ENCODE measurements at regions not wholly inside any gene's neighbourhood (a gene's known extent, or its start where the extent isn't known, plus 50 kb on each side); places are given as distances from the start of the nearest gene placed in this dataset.

DNA sequence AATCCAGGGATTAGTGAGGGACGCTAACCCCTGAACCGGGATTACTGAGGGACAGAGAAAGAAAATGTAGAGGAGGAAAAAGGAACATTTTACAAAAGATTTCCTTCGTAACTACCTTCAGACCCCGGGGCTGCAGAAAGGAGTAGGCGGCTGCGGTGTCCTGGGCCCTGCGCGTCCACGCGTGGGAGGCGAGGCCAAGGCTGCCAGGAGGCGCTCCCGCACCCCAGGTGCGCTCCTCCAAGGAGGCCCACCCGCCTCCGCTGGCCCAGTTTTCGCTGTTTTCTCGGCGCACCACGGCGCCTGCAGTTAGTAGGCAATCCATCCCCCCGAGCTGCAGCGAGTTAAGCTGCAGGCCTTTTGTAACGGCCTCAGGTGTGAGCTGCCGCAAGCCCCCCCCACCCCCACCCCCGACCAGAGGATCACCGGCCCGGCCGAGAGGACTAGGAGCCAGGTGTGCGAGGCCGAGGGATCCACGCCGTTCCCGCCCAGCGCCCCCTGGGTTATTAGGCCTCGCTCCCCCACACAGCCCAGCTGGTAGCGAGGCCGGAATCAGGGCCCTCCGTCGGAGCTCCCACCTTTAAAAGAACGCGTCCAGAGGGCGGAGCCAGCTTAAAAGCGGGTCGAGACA is 380.3 kb upstream of the ARID1B start:
- no peaks in the 10 kb centered on the region for H3K36me3 Mint-ChIP-seq (ENCODE audit: unreplicated experiment)
- no peak overlapping the region for H3K27ac Mint-ChIP-seq (ENCODE audit: unreplicated experiment)
- no peaks in the 10 kb centered on the region for H3K9me3 Mint-ChIP-seq (ENCODE audit: unreplicated experiment)
- no peak for DNase-seq
- peaks cover 5% of the 10 kb centered on the region for H3K27me3 Mint-ChIP-seq (ENCODE audit: unreplicated experiment)
- no peak overlapping the region for H3K4me3 Mint-ChIP-seq (ENCODE audit: unreplicated experiment)
- TF ChIP-seq, protein P1, sequence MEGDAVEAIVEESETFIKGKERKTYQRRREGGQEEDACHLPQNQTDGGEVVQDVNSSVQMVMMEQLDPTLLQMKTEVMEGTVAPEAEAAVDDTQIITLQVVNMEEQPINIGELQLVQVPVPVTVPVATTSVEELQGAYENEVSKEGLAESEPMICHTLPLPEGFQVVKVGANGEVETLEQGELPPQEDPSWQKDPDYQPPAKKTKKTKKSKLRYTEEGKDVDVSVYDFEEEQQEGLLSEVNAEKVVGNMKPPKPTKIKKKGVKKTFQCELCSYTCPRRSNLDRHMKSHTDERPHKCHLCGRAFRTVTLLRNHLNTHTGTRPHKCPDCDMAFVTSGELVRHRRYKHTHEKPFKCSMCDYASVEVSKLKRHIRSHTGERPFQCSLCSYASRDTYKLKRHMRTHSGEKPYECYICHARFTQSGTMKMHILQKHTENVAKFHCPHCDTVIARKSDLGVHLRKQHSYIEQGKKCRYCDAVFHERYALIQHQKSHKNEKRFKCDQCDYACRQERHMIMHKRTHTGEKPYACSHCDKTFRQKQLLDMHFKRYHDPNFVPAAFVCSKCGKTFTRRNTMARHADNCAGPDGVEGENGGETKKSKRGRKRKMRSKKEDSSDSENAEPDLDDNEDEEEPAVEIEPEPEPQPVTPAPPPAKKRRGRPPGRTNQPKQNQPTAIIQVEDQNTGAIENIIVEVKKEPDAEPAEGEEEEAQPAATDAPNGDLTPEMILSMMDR (IDR thresholded peaks at IDR 0.05; ENCODE audit: partially characterized antibody, unreplicated experiment), result no peak
- peaks cover under 1% of the 10 kb centered on the region for H3K4me1 Mint-ChIP-seq (ENCODE audit: low read depth, unreplicated experiment)

DNA sequence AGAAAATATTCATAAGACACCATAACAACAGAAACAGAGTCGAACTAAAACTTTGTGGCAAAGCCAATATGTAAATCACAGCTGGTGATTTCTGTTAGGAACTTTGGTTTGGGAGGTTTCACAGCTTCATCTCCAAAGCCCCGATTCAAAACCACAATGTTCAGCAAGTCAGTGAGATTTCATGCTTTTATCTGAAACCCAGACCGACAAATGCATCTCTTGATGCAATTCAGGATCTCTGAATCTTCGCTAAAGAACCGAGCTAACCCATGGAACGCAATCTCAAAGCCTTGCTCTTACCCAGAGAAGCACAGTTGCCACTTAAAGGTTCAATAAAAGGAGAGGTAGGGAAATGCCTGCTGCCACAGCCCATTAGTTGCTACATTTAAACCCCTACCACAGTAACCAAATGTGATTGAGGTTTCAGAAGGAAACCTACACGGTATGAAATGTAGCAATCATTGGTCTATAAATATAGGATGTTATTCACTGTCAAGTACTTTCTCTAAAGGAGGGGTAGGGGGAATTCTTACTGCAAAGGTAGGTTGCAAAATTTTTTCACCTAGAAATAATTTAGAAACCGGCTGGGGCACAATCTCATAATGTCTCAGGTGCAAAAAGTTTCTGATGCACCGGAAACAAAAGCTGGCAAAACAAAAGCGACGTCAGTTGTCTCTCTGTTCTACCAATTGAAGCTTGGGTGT is 381.0 kb upstream of the ARID1B start:
- H3K4me3 Mint-ChIP-seq (ENCODE audit: unreplicated experiment), result no peak overlapping the region
- TF ChIP-seq, protein P1 (IDR thresholded peaks at IDR 0.05; ENCODE audit: partially characterized antibody, unreplicated experiment), result no peak
- H3K9me3 Mint-ChIP-seq (ENCODE audit: unreplicated experiment), result no peaks in the 10 kb centered on the region
- DNase-seq, result no peak
- H3K27me3 Mint-ChIP-seq (ENCODE audit: unreplicated experiment), result peaks cover 5% of the 10 kb centered on the region
- no peak overlapping the region for H3K27ac Mint-ChIP-seq (ENCODE audit: unreplicated experiment)
- H3K4me1 Mint-ChIP-seq (ENCODE audit: low read depth, unreplicated experiment), result no peaks in the 10 kb centered on the region
- no peaks in the 10 kb centered on the region for H3K36me3 Mint-ChIP-seq (ENCODE audit: unreplicated experiment)

DNA sequence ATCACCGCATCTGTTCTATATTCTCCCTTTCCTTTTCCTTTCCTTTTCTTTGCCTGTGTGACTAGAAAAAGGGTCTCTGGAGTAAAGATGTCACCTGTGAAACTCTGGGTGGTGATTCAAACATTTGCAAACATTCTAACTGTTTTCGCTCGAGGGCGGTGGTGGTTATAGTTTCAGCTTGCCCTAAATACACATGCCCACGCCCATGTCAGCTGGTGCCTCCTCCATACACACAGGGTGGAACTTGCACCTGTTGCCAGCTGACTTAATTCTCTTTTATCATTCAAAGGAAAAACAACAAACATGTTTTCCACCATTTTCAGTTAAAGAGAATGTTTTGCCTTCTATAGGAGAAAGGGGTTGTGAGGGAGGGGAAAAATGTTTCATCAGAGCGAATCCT is 381.9 kb upstream of the ARID1B start:
- Mint-ChIP-seq H3K4me1 (ENCODE audit: low read depth, unreplicated experiment) (no peaks in the 10 kb centered on the region), H3K27ac (ENCODE audit: unreplicated experiment) (no peak overlapping the region), H3K27me3 (ENCODE audit: unreplicated experiment) (peaks cover 5% of the 10 kb centered on the region), H3K4me3 (ENCODE audit: unreplicated experiment) (no peak overlapping the region), H3K9me3 (ENCODE audit: unreplicated experiment) (no peaks in the 10 kb centered on the region), H3K36me3 (ENCODE audit: unreplicated experiment) (no peaks in the 10 kb centered on the region)
- TF ChIP-seq, protein P1 (IDR thresholded peaks at IDR 0.05; ENCODE audit: partially characterized antibody, unreplicated experiment), result no peak
- no peak for DNase-seq

DNA sequence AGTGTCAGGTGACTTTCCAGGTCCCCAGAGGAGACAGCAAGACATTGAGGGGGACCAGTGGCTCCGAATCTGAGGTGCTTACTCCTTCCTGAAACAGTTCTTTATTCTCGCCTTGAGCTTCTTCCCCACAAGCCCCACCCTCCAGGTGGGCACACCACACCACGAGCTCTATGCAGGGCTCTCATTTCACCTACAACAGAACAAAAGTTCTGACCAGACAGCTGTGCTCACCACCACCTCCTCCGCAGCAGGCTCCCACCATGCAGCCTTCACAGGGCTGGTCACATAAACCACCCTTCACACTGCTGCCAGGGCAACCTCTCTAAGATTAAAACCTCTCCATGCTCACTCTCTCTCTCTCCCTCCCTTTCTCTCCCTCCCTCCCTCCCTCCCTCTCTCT is 384.5 kb upstream of the ARID1B start:
- H3K27ac Mint-ChIP-seq (ENCODE audit: unreplicated experiment), result no peak overlapping the region
- H3K36me3 Mint-ChIP-seq (ENCODE audit: unreplicated experiment), result no peaks in the 10 kb centered on the region
- H3K9me3 Mint-ChIP-seq (ENCODE audit: unreplicated experiment), result no peaks in the 10 kb centered on the region
- DNase-seq, result no peak
- H3K4me1 Mint-ChIP-seq (ENCODE audit: low read depth, unreplicated experiment), result no peaks in the 10 kb centered on the region
- TF ChIP-seq, protein P1 (IDR thresholded peaks at IDR 0.05; ENCODE audit: partially characterized antibody, unreplicated experiment), result no peak
- H3K27me3 Mint-ChIP-seq (ENCODE audit: unreplicated experiment), result peaks cover 2% of the 10 kb centered on the region
- no peak overlapping the region for H3K4me3 Mint-ChIP-seq (ENCODE audit: unreplicated experiment)

DNA sequence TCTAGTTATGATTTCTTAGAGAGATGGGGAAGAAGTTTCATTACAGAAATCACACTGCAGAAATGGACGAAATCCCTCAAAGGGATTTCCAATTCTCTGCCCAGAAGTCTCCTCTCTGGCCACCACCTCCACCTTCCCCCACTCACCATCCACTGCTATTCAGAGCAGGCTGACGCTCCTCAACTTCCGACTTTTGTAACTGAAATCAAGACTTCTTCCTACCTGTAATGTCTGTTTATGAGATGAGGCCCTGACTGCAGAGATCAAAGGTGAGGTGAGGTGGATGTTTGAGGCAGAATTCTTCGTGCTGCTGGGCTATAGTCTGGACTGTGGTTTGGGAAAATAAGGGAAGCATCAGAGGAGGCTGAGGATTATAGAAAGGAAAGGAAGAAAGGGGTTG is 385.2 kb upstream of the ARID1B start:
- no peak for DNase-seq

More for the DNA sequence above, 385.2 kb upstream of the ARID1B start:
- Mint-ChIP-seq H3K36me3 (ENCODE audit: unreplicated experiment) (no peaks in the 10 kb centered on the region), H3K4me1 (ENCODE audit: low read depth, unreplicated experiment) (no peaks in the 10 kb centered on the region), H3K27ac (ENCODE audit: unreplicated experiment) (no peak overlapping the region), H3K27me3 (ENCODE audit: unreplicated experiment) (no peaks in the 10 kb centered on the region), H3K4me3 (ENCODE audit: unreplicated experiment) (no peak overlapping the region), H3K9me3 (ENCODE audit: unreplicated experiment) (no peaks in the 10 kb centered on the region)
- TF ChIP-seq, protein P1 (IDR thresholded peaks at IDR 0.05; ENCODE audit: partially characterized antibody, unreplicated experiment), result no peak
